Neural cell (in vitro differentiated cells): ENCODE measurements at regions not wholly inside any gene's neighbourhood (a gene's known extent, or its start where the extent isn't known, plus 50 kb on each side); places are given as distances from the start of the nearest gene placed in this dataset.

Experiments
- H2AFZ ChIP-seq: fragments of 200-600, 300-800 bp; sonication (generic), shearing (Covaris generic); 2 replicates; pipeline ENCODE4 v1.6.0; 2014; ENCODE audit warnings: low read depth, mild to moderate bottlenecking, antibody characterized with exemption, low read length, moderate library complexity
- H3F3A ChIP-seq: fragments of 200-600 bp; shearing (Covaris generic); 2 replicates; pipeline ENCODE4 v1.6.1; 2016; ENCODE audit warnings: mild to moderate bottlenecking, moderate library complexity, mixed read lengths, antibody characterized with exemption, low read length; ENCODE audit not compliant: insufficient read depth, poor library complexity, severe bottlenecking
- H3K27ac ChIP-seq: fragments of 200-600, 300-800 bp; sonication (generic), shearing (Covaris generic); 2 replicates; pipeline ENCODE4 v1.5.1; 2014; ENCODE audit warnings: mild to moderate bottlenecking, low read length, moderate library complexity
- H3K27me3 ChIP-seq: fragments of 300-800, 200-600 bp; sonication (generic), shearing (Covaris generic); 2 replicates; pipeline ENCODE4 v1.6.0; 2014; ENCODE audit warnings: mild to moderate bottlenecking, low read depth, low read length, moderate library complexity; ENCODE audit not compliant: insufficient read depth
- H3K36me3 ChIP-seq: fragments of 300-800, 200-600 bp; sonication (generic), shearing (Covaris generic); 2 replicates; pipeline ENCODE4 v1.5.1; 2014; ENCODE audit warnings: mild to moderate bottlenecking, antibody characterized with exemption, low read length, moderate library complexity; ENCODE audit not compliant: insufficient read depth
- H3K4me2 ChIP-seq: fragments of 300-800, 200-600 bp; sonication (generic), shearing (Covaris generic); 2 replicates; pipeline ENCODE4 v1.6.0; 2014; ENCODE audit warnings: mild to moderate bottlenecking, low read length
- H3K4me3 ChIP-seq: fragments of 300-800, 200-600 bp; sonication (generic), shearing (Covaris generic); 2 replicates; pipeline ENCODE4 v1.5.1; 2014; ENCODE audit warnings: mild to moderate bottlenecking, low read length, moderate library complexity
- H3K79me2 ChIP-seq: fragments of 200-600 bp; shearing (Covaris generic); replicated peaks from 2 replicates; pipeline ENCODE4 v1.6.0; 2014; ENCODE audit warnings: mild to moderate bottlenecking, low read length, moderate library complexity; ENCODE audit not compliant: insufficient read depth
- H3K9ac ChIP-seq: fragments of 300-800, 200-600 bp; sonication (generic), shearing (Covaris generic); 2 replicates; pipeline ENCODE4 v1.6.1; 2016; ENCODE audit warnings: mild to moderate bottlenecking, low read length, mixed read lengths
- H3K9me2 ChIP-seq: fragments of 200-600 bp; shearing (Covaris generic); 2 replicates; pipeline ENCODE4 v1.6.1; 2016; ENCODE audit warnings: mild to moderate bottlenecking, low read length, mixed read lengths; ENCODE audit not compliant: insufficient read depth
- H3K9me3 ChIP-seq: fragments of 200-600, 300-800 bp; sonication (generic), shearing (Covaris generic); 2 replicates; pipeline ENCODE4 v1.6.1; 2016; ENCODE audit warnings: mild to moderate bottlenecking, mixed run types, low read length, moderate library complexity, mixed read lengths
- H4K20me1 ChIP-seq: fragments of 200-600 bp; shearing (Covaris generic); 2 replicates; pipeline ENCODE4 v1.6.1; 2016; ENCODE audit warnings: mild to moderate bottlenecking, mixed run types; ENCODE audit not compliant: insufficient read depth
- EP300 ChIP-seq: fragments of 450-650 bp; conservative IDR thresholded peaks from 2 replicates; pipeline ENCODE4 v1.6.1; 2014; ENCODE audit warnings: antibody characterized with exemption, mild to moderate bottlenecking, moderate library complexity; ENCODE audit not compliant: poor library complexity, severe bottlenecking
- EZH2 ChIP-seq: fragments of 200-600, 300-800 bp; shearing (Covaris generic), sonication (generic); IDR thresholded peaks from 2 replicates; pipeline ENCODE4 v1.6.1; 2014; ENCODE audit warnings: antibody characterized with exemption, low read length, borderline replicate concordance, mild to moderate bottlenecking; ENCODE audit not compliant: insufficient read depth, poor library complexity, severe bottlenecking
- MXI1 ChIP-seq: fragments of 450-650 bp; conservative IDR thresholded peaks from 2 replicates; pipeline ENCODE4 v1.6.1; 2014; ENCODE audit warnings: antibody characterized with exemption, mild to moderate bottlenecking; ENCODE audit not compliant: poor library complexity, severe bottlenecking
- POLR2AphosphoS5 ChIP-seq: IDR thresholded peaks from 2 replicates; pipeline ENCODE4 v1.6.1; 2012
- RAD21 ChIP-seq: fragments of 450-650 bp; conservative IDR thresholded peaks from 2 replicates; pipeline ENCODE4 v1.6.1; 2014; ENCODE audit warnings: antibody characterized with exemption, mild to moderate bottlenecking, moderate library complexity
- SMC3 ChIP-seq: fragments of 450-650 bp; conservative IDR thresholded peaks from 2 replicates; pipeline ENCODE4 v1.6.1; 2014; ENCODE audit warnings: antibody characterized with exemption, mild to moderate bottlenecking, moderate library complexity; ENCODE audit not compliant: poor library complexity
- TAF1 ChIP-seq: IDR thresholded peaks from 2 replicates; pipeline ENCODE4 v1.6.1; 2012; ENCODE audit warnings: low read depth
- TF ChIP-seq, protein P1 (sequence below): fragments of 450-650 bp; IDR thresholded peaks from 2 replicates; pipeline ENCODE4 v1.5.1; 2014; ENCODE audit warnings: antibody characterized with exemption, mild to moderate bottlenecking, moderate library complexity; ENCODE audit not compliant: poor library complexity, severe bottlenecking
- TF ChIP-seq, protein P2 (sequence below): IDR thresholded peaks from 2 replicates; pipeline ENCODE4 v1.6.1; 2012; ENCODE audit warnings: borderline replicate concordance

DNA sequence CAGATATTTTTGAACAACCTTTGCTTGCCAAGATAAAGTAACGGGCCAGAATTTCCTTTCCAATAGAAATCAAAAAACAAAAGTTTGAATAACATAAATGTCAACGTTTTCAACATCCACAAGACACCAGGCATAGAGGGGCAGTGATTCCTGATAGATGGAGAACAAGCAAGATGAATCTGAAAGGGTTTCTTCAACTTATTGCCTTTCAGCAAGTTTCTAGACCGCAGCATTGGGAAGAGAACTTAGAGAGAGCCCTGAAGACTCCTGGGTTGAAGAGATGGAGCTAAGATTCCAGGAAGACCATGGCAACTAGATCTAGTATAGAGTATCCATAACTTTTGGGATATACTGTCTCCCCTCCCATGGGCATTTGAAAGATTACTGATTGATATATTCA, 751.4 kb upstream of the CTNND2 start:
- H2AFZ ChIP-seq, result no peak overlapping the region
- TF ChIP-seq POLR2AphosphoS5, result no peak
- TF ChIP-seq MXI1, result no peak
- no peak for TF ChIP-seq TAF1
- no peak for TF ChIP-seq EP300
- TF ChIP-seq RAD21, result no peak
- TF ChIP-seq SMC3, result no peak
- TF ChIP-seq, protein P1, sequence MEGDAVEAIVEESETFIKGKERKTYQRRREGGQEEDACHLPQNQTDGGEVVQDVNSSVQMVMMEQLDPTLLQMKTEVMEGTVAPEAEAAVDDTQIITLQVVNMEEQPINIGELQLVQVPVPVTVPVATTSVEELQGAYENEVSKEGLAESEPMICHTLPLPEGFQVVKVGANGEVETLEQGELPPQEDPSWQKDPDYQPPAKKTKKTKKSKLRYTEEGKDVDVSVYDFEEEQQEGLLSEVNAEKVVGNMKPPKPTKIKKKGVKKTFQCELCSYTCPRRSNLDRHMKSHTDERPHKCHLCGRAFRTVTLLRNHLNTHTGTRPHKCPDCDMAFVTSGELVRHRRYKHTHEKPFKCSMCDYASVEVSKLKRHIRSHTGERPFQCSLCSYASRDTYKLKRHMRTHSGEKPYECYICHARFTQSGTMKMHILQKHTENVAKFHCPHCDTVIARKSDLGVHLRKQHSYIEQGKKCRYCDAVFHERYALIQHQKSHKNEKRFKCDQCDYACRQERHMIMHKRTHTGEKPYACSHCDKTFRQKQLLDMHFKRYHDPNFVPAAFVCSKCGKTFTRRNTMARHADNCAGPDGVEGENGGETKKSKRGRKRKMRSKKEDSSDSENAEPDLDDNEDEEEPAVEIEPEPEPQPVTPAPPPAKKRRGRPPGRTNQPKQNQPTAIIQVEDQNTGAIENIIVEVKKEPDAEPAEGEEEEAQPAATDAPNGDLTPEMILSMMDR, result no peak
- no peak for TF ChIP-seq EZH2
- TF ChIP-seq, protein P2, sequence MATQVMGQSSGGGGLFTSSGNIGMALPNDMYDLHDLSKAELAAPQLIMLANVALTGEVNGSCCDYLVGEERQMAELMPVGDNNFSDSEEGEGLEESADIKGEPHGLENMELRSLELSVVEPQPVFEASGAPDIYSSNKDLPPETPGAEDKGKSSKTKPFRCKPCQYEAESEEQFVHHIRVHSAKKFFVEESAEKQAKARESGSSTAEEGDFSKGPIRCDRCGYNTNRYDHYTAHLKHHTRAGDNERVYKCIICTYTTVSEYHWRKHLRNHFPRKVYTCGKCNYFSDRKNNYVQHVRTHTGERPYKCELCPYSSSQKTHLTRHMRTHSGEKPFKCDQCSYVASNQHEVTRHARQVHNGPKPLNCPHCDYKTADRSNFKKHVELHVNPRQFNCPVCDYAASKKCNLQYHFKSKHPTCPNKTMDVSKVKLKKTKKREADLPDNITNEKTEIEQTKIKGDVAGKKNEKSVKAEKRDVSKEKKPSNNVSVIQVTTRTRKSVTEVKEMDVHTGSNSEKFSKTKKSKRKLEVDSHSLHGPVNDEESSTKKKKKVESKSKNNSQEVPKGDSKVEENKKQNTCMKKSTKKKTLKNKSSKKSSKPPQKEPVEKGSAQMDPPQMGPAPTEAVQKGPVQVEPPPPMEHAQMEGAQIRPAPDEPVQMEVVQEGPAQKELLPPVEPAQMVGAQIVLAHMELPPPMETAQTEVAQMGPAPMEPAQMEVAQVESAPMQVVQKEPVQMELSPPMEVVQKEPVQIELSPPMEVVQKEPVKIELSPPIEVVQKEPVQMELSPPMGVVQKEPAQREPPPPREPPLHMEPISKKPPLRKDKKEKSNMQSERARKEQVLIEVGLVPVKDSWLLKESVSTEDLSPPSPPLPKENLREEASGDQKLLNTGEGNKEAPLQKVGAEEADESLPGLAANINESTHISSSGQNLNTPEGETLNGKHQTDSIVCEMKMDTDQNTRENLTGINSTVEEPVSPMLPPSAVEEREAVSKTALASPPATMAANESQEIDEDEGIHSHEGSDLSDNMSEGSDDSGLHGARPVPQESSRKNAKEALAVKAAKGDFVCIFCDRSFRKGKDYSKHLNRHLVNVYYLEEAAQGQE, result no peak
- no peaks in the 10 kb centered on the region for H3K36me3 ChIP-seq

DNA sequence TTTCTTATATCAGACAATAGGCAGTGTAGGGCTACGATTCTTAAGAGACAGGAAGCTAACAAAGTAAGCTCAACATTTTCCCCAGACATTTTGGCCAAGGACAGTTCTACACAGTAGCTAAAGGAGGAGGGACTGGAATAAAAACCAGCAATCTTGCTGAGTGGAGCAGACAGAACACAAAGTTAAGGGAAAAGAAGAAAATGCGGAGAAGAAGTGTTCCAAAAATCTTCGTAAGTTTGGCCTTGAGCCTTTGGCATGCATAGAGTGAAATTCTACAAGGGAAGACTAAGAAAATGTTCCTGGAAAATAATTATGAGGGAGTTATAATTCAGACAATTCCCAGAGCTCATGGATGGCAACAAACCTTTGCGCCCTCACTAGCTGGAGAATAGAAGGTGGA, 748.0 kb upstream of the CTNND2 start:
- Histone ChIP-seq H3K9me3 (no peaks in the 10 kb centered on the region), H3F3A (no peaks in the 10 kb centered on the region), H3K9me2 (no peaks in the 10 kb centered on the region), H3K27me3 (no peaks in the 10 kb centered on the region), H3K4me3 (no peak overlapping the region), H2AFZ (no peak overlapping the region), H3K9ac (no peak overlapping the region), H3K4me2 (no peak overlapping the region), H3K36me3 (no peaks in the 10 kb centered on the region), H3K27ac (no peak overlapping the region), H3K79me2 (no peaks in the 10 kb centered on the region), H4K20me1 (no peaks in the 10 kb centered on the region)
- TF ChIP-seq EZH2 (no peak), TAF1 (no peak), RAD21 (no peak), SMC3 (no peak), EP300 (no peak), POLR2AphosphoS5 (no peak), MXI1 (no peak)
- TF ChIP-seq, protein P1, result no peak
- TF ChIP-seq, protein P2, result no peak

More for the DNA sequence above, 751.4 kb upstream of the CTNND2 start:
- no peaks in the 10 kb centered on the region for H3K9me3 ChIP-seq
- no peaks in the 10 kb centered on the region for H3F3A ChIP-seq
- H3K9ac ChIP-seq, result no peak overlapping the region
- no peaks in the 10 kb centered on the region for H4K20me1 ChIP-seq
- no peak overlapping the region for H3K27ac ChIP-seq
- H3K4me3 ChIP-seq, result no peak overlapping the region
- H3K9me2 ChIP-seq, result no peaks in the 10 kb centered on the region
- H3K27me3 ChIP-seq, result no peaks in the 10 kb centered on the region
- no peak overlapping the region for H3K4me2 ChIP-seq
- H3K79me2 ChIP-seq, result no peaks in the 10 kb centered on the region
